ENCODE measurements at regions not wholly inside any gene's neighbourhood (a gene's known extent, or its start where the extent isn't known, plus 50 kb on each side); places are given as distances from the start of the nearest gene placed in this dataset.

DNA sequence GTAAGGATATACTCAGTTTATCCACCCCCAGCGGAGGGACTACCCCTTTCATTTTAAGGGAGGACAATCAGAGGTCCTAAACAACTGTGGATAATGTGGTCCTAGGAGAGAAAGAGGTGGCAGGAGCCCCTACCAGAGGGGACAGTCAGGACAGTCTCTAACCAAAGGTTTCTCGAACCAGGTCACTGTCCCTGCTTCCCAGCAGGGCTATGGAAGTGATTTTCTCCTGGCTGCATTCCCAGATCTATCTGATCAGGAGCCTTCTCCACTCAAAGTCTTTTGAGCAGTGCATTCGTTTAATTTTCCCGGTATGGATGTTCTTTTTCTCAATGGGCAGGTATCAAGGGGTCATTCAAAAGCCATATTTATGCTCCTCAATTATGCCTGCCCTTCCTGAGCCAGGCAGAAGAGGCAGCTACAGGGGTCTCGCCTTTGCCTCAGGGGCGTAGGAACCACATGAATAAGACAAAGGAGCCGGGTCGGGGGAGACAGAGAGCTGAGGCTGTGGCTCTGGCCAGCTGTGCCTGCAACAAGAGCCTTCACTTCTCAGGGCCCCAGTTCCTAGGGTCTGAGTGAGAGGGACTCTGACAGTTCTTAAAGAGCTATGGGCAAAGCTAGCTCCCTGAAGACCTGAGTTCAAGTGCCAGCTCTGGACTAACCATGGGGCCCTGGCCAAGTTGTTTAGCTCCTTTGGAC is 62.5 kb upstream of the DMRTB1 start:
- Histone ChIP-seq H3K9me3 (replicated peaks; ENCODE audit: control insufficient read depth, insufficient read depth, low read depth, low read length) (no peaks in the 10 kb centered on the region), H3K27ac (ENCODE audit: extremely low read depth, low read depth, low read length) (no peak overlapping the region), H3K9me1 (ENCODE audit: control insufficient read depth, insufficient read depth, low read length) (no peaks in the 10 kb centered on the region), H3K4me3 (no peak overlapping the region), H2AFZ (ENCODE audit: low read depth, low read length) (no peak overlapping the region), H3K4me1 (replicated peaks in 1 of 2; ENCODE audit: control insufficient read depth in 2 of 2, insufficient read depth in 2 of 2, low read length in 2 of 2) (peaks cover 0 to 3% of the 10 kb centered on the region in 2 experiments; a peak in 1 of 5 replicates), H3K4me2 (ENCODE audit: insufficient read depth, low read length) (no peak overlapping the region), H3K27me3 (ENCODE audit: control insufficient read depth in 2 of 2, insufficient read depth in 2 of 2, low read length in 2 of 2) (peaks cover 24 to 52% of the 10 kb centered on the region in 2 experiments), H3K9ac (ENCODE audit: insufficient read depth in 1 of 2, low read depth in 2 of 2, low read length in 2 of 2) (no peak overlapping the region), H3K79me2 (ENCODE audit: control insufficient read depth, insufficient read depth, low read length) (no peaks in the 10 kb centered on the region), H3K36me3 (ENCODE audit: control insufficient read depth, insufficient read depth, low read length) (no peaks in the 10 kb centered on the region), H4K20me1 (replicated peaks; ENCODE audit: control insufficient read depth, insufficient read depth, low read length) (no peaks in the 10 kb centered on the region)
- ChIA-PET CTCF (ENCODE audit: low intra/inter-chr PET ratio) (no interaction called here), POLR2A (interaction anchor here (0.6 to 1.3 kb wide), 4 partner anchors 9 to 185 kb away, joined by 3 read pairs; no protein-coding TSS in a partner anchor)
- intact Hi-C loops (cut with micrococcal nuclease) (loop anchor here (10.0 kb wide), 1 partner anchor 202 kb away; the partner anchor contains the start of gene CPT2), in situ Hi-C loops (cut with MboI) (no loop called here)
- DNase-seq (ENCODE audit: extremely low read depth in 1 of 4, low spot score in 3 of 4), result no peak
- FAIRE-seq, result no peak
- no TSS peak for BruUV-seq (replicated peaks)
- WGBS (ENCODE audit: insufficient coverage, low coverage, missing lambda C conversion rate), result 0% methylated on average over 8 of the region's 8 CpGs
- ATAC-seq, result no peak
- TF ChIP-seq, protein P1, sequence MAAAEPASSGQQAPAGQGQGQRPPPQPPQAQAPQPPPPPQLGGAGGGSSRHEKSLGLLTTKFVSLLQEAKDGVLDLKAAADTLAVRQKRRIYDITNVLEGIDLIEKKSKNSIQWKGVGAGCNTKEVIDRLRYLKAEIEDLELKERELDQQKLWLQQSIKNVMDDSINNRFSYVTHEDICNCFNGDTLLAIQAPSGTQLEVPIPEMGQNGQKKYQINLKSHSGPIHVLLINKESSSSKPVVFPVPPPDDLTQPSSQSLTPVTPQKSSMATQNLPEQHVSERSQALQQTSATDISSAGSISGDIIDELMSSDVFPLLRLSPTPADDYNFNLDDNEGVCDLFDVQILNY (CRISPR knock-in tag; IDR thresholded peaks at IDR 0.05), result no peak
- TF ChIP-seq, protein P2, sequence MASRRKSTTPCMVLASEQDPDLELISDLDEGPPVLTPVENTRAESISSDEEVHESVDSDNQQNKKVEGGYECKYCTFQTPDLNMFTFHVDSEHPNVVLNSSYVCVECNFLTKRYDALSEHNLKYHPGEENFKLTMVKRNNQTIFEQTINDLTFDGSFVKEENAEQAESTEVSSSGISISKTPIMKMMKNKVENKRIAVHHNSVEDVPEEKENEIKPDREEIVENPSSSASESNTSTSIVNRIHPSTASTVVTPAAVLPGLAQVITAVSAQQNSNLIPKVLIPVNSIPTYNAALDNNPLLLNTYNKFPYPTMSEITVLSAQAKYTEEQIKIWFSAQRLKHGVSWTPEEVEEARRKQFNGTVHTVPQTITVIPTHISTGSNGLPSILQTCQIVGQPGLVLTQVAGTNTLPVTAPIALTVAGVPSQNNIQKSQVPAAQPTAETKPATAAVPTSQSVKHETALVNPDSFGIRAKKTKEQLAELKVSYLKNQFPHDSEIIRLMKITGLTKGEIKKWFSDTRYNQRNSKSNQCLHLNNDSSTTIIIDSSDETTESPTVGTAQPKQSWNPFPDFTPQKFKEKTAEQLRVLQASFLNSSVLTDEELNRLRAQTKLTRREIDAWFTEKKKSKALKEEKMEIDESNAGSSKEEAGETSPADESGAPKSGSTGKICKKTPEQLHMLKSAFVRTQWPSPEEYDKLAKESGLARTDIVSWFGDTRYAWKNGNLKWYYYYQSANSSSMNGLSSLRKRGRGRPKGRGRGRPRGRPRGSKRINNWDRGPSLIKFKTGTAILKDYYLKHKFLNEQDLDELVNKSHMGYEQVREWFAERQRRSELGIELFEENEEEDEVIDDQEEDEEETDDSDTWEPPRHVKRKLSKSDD (conservative IDR thresholded peaks at IDR 0.05; ENCODE audit: low read length), result no peak
- TF ChIP-seq RBM34 (IDR thresholded peaks at IDR 0.05; ENCODE audit: borderline replicate concordance, insufficient read depth, low read length) (no peak), BHLHE40 (IDR thresholded peaks at IDR 0.05; ENCODE audit: low read length) (no peak), HDAC3 (IDR thresholded peaks at IDR 0.05; ENCODE audit: borderline replicate concordance, partially characterized antibody) (no peak), SRSF7 (optimal IDR thresholded peaks at IDR 0.05; ENCODE audit: low read depth, low read length) (no peak)
- TF ChIP-seq, protein P3, sequence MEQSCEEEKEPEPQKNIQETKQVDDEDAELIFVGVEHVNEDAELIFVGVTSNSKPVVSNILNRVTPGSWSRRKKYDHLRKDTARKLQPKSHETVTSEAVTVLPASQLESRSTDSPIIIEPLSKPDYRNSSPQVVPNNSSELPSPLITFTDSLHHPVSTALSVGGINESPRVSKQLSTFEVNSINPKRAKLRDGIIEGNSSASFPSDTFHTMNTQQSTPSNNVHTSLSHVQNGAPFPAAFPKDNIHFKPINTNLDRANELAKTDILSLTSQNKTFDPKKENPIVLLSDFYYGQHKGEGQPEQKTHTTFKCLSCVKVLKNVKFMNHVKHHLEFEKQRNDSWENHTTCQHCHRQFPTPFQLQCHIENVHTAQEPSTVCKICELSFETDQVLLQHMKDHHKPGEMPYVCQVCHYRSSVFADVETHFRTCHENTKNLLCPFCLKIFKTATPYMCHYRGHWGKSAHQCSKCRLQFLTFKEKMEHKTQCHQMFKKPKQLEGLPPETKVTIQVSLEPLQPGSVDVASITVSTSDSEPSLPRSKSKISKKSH (CRISPR knock-in tag; IDR thresholded peaks at IDR 0.05), result no peak
- TF ChIP-seq, protein P4, sequence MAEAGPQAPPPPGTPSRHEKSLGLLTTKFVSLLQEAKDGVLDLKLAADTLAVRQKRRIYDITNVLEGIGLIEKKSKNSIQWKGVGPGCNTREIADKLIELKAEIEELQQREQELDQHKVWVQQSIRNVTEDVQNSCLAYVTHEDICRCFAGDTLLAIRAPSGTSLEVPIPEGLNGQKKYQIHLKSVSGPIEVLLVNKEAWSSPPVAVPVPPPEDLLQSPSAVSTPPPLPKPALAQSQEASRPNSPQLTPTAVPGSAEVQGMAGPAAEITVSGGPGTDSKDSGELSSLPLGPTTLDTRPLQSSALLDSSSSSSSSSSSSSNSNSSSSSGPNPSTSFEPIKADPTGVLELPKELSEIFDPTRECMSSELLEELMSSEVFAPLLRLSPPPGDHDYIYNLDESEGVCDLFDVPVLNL (CRISPR knock-in tag; IDR thresholded peaks at IDR 0.05; ENCODE audit: low read depth), result no peak
- TF ChIP-seq, protein P5, sequence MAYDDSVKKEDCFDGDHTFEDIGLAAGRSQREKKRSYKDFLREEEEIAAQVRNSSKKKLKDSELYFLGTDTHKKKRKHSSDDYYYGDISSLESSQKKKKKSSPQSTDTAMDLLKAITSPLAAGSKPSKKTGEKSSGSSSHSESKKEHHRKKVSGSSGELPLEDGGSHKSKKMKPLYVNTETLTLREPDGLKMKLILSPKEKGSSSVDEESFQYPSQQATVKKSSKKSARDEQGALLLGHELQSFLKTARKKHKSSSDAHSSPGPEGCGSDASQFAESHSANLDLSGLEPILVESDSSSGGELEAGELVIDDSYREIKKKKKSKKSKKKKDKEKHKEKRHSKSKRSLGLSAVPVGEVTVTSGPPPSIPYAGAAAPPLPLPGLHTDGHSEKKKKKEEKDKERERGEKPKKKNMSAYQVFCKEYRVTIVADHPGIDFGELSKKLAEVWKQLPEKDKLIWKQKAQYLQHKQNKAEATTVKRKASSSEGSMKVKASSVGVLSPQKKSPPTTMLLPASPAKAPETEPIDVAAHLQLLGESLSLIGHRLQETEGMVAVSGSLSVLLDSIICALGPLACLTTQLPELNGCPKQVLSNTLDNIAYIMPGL (CRISPR knock-in tag; IDR thresholded peaks at IDR 0.05), result no peak
- TF ChIP-seq, protein P6, sequence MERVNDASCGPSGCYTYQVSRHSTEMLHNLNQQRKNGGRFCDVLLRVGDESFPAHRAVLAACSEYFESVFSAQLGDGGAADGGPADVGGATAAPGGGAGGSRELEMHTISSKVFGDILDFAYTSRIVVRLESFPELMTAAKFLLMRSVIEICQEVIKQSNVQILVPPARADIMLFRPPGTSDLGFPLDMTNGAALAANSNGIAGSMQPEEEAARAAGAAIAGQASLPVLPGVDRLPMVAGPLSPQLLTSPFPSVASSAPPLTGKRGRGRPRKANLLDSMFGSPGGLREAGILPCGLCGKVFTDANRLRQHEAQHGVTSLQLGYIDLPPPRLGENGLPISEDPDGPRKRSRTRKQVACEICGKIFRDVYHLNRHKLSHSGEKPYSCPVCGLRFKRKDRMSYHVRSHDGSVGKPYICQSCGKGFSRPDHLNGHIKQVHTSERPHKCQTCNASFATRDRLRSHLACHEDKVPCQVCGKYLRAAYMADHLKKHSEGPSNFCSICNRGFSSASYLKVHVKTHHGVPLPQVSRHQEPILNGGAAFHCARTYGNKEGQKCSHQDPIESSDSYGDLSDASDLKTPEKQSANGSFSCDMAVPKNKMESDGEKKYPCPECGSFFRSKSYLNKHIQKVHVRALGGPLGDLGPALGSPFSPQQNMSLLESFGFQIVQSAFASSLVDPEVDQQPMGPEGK (CRISPR knock-in tag; IDR thresholded peaks at IDR 0.05; ENCODE audit: borderline replicate concordance), result no peak
